Tibial nerve (tissue), 3 donors: ENCODE measurements at regions not wholly inside any gene's neighbourhood (a gene's known extent, or its start where the extent isn't known, plus 50 kb on each side); places are given as distances from the start of the nearest gene placed in this dataset.

Source experiments
- CTCF ChIP-seq, 5 experiments: fragments of 200-600 bp in 3 of 5; fragments of 450-650 bp in 2 of 5; sonication (generic) in 3 of 5; IDR thresholded peaks; one replicate each; pipeline ENCODE4 v1.5.1; 2016 to 2019; ENCODE audit warnings: antibody characterized with exemption in 5 of 5, mild to moderate bottlenecking in 3 of 5, moderate library complexity in 2 of 5
- POLR2A ChIP-seq, 2 donors: fragments of 450-650 bp; IDR thresholded peaks; one replicate each; pipeline ENCODE4 v1.6.1; 2017; ENCODE audit warnings: antibody characterized with exemption in 2 of 2, mild to moderate bottlenecking in 2 of 2, moderate library complexity in 2 of 2

- no peak for TF ChIP-seq POLR2A (IDR thresholded peaks at IDR 0.05)
- TF ChIP-seq CTCF (IDR thresholded peaks at IDR 0.05): no peak
These were observed 341.9 kb downstream of the C12orf75 start for GRCh38 chr12:105672121-105672975.
